ENCODE measurements at regions not wholly inside any gene's neighbourhood (a gene's known extent, or its start where the extent isn't known, plus 50 kb on each side); places are given as distances from the start of the nearest gene placed in this dataset.

GRCh38 chr4:22906045-22906444 is 213.3 kb downstream of the GBA3 start:
- TF ChIP-seq CTCF (IDR thresholded peaks at IDR 0.05; ENCODE audit: borderline replicate concordance, extremely low read depth, low read length, poor library complexity, severe bottlenecking) (no peak), EZH2 (IDR thresholded peaks at IDR 0.05; ENCODE audit: borderline replicate concordance, low read depth, low read length, severe bottlenecking) (no peak)

All from DND-41 (cell line).